GM19240 (cell line): ENCODE measurements at regions not wholly inside any gene's neighbourhood (a gene's known extent, or its start where the extent isn't known, plus 50 kb on each side); places are given as distances from the start of the nearest gene placed in this dataset.
"Not testable (repeated sequence)": the region's sequence is repeated elsewhere in the genome, so short reads cannot be mapped to it uniquely, and the experiment has no call there.

Experiments used
- DNase-seq: peaks from one replicate; pipeline ENCODE4 v3.0.0; 2011; ENCODE audit warnings: low spot score; ENCODE audit not compliant: insufficient read length

DNA sequence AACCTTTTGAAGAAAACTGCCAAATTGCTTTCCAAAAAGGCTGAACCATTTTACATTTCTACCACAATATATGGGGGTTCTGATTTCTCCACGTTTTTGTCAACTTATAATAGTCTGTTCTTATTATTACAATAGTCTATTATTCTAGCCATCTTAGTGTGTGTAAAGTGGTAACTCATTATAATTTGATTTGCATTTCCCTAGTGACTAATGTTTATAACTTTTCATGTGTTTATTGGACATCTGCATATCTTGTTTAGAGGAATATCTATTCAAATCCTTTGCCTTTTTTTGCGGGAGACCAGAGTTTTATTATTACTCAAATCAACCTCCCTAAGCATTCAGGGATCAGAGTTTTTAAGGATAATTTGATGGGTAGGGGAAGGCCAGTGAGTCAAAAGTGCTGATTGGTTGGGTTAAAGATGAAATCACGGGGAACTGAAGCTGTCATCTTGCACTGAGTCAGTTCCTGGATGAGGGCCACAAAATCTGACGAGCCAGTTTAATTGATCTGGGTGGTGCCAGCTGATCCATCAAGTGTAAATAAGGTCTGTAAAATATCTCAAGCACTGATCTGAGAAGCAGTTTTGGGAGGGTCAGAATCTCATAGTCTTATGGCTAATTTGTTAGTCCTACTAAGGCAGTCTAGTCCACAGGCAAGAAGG is 303.4 kb upstream of the NCKAP5 start:
- DNase-seq: no peak

DNA sequence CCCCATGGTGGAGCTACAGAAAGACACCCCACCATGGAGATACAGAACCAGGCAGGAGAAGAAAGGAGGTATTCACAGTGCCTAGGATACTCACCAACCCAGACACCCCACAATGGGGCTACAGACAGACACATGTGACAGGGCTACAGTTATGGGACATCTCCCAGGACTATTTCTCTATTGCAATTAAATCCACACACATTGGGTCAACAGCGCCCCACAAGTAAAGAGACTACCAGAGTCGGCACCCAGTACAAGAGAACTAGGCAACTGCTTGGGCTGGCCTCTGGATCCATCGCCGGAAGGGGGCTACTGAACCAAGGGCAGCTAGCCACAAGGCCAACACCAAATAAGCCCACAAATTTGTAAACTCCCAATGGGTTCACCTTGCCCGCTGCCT is 310.1 kb upstream of the NCKAP5 start:
- DNase-seq: no peak

GRCh38 chr2:133879703-133880102 is 311.4 kb upstream of the NCKAP5 start:
- no peak for DNase-seq

DNA sequence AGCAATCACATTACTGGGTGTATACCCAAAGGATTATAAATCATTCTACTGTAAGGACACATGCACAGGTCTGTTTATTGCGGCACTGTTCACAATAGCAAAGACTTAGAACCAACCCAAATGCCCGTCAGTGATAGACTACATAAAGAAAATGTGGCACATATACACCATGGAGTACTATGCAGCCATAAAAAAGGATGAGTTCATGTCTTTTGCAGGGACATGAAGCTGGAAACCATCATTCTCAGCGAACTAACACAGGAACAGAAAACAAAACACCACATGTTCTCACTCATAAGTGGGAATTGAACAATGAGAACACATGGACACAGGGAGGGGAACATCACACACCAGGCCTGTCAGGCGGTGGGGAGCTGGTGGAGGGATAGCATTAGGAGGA is 313.9 kb upstream of the NCKAP5 start:
- DNase-seq: not testable (repeated sequence)

- no peak for DNase-seq
Observed at GRCh38 chr2:133884739-133885381, 316.6 kb upstream of the NCKAP5 start.

DNA sequence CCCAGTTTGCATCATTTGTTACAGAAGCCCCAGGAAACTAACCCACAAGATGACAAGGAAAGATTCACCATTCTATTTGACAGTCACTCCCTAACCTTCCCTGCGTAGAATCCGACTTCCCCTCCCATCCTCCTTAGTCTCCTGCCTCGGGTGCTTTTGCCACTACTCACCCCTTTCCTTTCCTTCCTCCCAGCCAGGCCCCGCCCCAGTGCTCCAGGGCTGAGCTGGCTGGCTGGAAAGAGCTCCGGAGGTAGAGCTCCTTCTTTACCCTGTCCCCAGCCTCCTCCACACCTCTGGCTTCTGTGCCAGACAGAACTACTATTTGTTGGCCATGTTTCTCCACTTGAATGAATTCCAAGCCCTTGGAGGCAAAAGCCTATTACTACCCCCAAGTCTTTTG is 317.6 kb upstream of the NCKAP5 start:
- no peak for DNase-seq

DNA sequence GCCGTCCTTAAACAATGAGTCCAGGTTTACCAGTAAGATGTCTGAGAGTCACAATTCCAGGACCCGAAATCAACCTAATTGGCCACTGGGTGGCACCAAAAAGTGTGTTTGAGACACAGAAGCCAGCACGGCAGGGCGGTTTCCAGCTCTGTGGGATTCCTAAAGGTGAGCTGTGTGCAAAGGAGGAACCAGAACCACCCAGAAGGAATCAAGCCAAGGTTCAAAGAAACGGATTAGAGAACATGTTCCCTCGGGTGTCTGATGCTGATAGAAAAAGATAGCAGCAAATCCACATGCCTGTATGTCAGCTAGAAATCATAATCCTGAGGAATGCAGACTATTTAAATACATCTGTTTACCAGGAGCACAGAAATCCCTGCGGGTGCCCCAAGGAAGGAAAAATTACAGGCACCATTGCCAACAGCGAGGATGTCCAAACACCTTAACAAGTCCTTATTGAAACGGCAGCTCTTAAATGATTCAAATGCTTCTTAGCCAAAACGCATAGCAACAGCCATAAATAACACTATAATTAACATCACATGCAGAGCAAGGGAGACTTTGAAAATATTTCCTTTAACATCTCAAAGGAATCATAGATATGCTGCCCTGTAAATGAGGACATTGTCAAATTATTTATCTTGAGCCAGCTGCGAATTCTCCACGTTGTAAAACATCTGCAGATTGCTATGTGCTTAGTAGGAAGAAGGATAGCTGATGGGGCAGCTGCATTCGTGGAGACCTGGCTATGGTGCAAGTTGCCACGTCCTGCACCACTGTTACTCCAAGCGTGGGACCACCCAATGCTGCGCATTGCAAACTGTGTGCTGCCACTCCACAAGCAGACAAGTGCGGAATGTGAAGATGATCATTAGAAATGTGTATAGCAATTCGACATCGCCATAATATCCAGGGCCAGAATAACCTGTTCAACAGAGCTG is 318.7 kb upstream of the NCKAP5 start:
- peak; percentile 38 for DNase-seq

DNA sequence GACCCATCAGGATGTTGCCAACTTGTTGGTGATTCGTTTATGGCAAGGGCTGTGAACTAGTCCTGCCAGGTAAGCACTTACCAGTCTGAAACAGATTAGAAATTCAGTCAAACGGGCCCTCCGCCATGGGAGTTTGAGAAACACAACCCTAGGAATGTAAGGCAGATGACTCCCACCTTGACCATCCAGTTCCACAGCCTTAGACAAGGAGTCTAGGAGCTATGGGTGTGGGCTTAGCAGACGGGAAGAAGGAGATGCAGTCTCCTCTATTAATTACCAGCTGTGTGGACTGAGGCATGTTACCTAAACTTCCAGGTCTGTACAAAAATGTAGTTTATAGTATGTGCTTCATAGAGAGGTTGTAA is 319.4 kb upstream of the NCKAP5 start:
- DNase-seq: no peak

- no peak for DNase-seq
Observed at GRCh38 chr2:133888107-133888506, 319.8 kb upstream of the NCKAP5 start.

DNA sequence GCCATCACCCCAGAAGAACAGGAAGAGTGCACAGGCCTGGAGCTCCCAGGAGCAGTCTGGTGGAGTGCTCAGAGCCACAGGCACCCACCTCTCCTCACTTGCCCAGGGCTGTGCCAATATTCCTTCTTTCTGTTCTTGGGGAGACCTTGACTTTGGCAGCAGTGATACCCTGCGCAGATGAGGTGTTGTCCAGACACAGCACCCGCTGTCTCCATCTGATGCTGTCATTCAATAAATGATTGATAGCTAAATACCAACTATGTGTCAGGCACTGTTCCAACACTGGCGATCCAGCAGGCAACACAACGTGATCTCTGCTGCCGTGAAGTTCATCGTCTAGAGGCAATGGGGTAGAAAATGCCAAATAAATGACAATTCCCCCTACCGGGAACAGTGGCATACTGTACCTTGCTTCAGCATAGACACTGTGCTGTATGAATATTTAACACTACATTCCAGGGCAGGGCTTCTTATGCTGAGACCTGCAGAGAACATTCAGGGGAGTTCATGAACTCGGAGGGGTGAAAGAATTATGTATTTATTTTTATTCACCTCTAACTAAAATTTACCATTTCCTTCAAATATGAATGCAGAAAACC is 320.5 kb upstream of the NCKAP5 start:
- DNase-seq: no peak

DNA sequence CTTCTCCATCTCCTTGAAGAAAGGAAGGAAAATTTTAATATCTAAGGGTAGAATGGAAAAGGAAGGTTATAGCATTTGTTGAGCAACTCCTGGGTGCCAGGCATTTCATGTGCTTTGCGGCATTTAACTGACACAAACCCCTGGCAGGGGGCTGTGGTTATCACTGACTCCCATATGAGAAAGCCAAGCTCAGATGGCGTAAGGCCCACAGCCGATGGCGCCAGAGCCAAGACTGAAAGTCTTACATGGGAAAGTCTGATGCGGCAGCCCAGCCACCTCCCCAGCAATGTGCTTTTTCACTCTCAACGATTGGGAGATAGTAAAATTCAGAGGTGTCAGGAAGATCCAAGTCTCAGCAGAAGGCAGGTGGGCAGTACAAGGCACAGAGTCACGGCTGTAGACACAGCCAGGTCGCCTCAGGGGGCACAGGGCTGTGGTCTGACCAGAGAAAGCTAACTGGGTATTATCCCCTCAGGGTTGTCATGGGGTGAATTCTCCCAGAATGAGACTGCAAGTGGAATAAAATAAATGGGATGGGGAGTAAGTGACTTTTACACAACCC is 324.2 kb upstream of the NCKAP5 start:
- DNase-seq: no peak

GRCh38 chr2:133894429-133894828 is 326.2 kb upstream of the NCKAP5 start:
- DNase-seq: no peak

DNA sequence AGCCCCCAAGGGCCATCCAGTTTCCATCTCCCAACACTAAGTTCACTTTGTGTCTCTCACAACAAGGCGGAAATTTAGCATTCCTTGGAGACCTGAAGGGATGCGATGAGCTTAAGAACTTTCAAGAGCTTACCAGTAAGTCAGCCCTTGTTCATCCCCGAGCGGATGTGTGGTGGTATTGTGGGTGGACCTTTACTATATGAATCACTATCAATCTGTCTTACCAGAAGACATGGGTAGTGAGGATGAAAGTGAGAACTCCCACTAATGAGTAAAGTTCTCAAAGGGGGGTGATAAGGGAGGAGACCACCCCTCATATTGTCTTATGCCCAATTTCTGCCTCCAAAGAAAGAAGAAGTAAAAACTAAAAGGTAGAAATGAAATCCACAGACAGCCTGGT is 329.6 kb upstream of the NCKAP5 start:
- DNase-seq: not testable (repeated sequence)

GRCh38 chr2:133900909-133901308 is 332.6 kb upstream of the NCKAP5 start:
- no peak for DNase-seq

- DNase-seq: no peak
Observed at GRCh38 chr2:133906396-133906795, 338.1 kb upstream of the NCKAP5 start.

- no peak for DNase-seq
Observed at GRCh38 chr2:133906926-133907325, 338.7 kb upstream of the NCKAP5 start.

- DNase-seq: no peak
Observed at GRCh38 chr2:133908171-133908570, 339.9 kb upstream of the NCKAP5 start.

- DNase-seq: no peak
Observed at GRCh38 chr2:133918141-133918540, 335.7 kb upstream of the MGAT5 start.

DNA sequence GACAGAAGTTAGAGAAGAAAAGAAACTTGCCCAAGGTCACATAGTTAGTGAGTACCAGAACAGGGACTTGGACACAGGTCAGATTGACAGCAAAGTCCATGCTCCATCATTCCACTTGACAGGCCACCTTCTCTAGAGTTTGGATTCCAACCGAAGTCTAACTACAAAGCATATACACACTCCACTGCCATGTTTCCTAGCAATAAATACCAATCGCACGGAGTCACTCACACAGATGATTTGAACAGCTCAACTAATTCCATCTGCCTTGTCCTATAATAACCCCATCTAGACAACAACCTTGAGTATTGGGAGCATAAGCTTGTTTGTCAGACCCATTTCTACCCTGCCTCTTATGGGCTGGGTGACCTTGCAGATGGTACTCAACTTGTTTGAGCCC is 334.6 kb upstream of the MGAT5 start:
- DNase-seq: no peak

GRCh38 chr2:133927894-133928293 is 326.0 kb upstream of the MGAT5 start:
- DNase-seq: no peak

GRCh38 chr2:133936096-133936495 is 317.8 kb upstream of the MGAT5 start:
- DNase-seq: no peak

DNA sequence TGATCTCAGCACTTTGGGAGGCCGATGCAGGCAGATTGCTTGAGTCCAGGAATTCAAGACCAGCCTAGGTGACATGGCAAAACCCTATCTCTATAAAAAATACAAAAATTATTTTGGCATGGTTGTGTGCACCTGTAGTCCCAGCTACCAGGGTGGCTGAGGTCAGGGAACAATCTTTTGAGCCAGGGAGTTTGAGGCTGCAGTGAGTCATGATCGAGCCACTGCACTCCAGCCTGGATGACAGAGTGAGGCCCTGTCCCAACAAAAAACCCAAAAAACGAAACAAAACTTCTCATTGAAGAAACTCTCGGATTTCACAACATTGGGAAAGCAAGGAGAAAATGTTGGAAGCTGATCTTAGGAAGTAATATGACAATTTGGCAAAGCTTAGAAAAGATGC is 317.3 kb upstream of the MGAT5 start:
- DNase-seq: no peak
